GM18502 (cell line): ENCODE measurements at regions not wholly inside any gene's neighbourhood (a gene's known extent, or its start where the extent isn't known, plus 50 kb on each side); places are given as distances from the start of the nearest gene placed in this dataset.
"Not testable (repeated sequence)": the region's sequence is repeated elsewhere in the genome, so short reads cannot be mapped to it uniquely, and the experiment has no call there.

ENCODE experiments used
- ATAC-seq: cut with Tn5 transposase; IDR thresholded peaks from one replicate; pipeline ENCODE4 v1.9.1; 2021; ENCODE audit warnings: mild to moderate bottlenecking; ENCODE audit not compliant: unreplicated experiment, poor library complexity

GRCh38 chr7:43042302-43042701 is 70.1 kb upstream of the HECW1 start:
- no peak for ATAC-seq

DNA sequence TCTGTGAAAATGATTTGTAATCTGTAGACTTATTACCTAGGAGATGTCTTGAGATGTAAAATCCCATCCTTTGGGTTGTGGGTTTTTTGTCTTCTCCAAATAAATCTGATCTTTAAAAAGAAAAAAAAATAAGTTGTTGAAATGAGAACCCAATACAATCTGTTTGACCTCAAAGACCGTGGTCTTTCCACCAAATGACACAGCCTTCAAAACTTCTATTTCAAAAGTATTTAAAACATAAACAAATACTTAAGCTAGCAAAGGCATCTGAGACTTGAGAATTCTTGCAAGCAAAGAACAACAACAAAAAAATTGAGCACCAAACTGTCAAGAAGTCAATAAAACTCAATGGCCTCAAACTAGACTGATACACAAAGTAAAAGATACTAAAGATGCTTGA is 67.9 kb upstream of the HECW1 start:
- ATAC-seq: no peak

- ATAC-seq: no peak
Measured at GRCh38 chr7:43054052-43054722, 58.3 kb upstream of the HECW1 start.

DNA sequence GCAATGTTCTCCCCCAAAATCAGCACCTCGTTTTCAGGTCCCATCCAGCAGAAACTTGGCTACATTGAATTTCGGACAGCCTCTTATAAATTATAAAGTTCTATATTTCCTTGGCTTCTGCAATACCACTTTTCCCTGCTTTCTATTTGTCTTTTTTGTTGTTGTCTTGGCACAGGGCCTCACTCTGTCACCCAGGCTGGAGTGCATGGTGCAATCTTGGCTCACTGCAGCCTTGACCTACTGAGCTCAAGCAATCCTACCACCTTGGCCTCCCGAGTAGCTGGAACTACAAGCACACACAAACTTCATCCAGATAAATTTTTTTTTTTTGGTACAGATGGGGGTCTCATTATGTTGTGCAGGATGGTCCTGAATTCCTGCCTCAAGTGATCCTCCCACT is 55.3 kb upstream of the HECW1 start:
- ATAC-seq: no peak

DNA sequence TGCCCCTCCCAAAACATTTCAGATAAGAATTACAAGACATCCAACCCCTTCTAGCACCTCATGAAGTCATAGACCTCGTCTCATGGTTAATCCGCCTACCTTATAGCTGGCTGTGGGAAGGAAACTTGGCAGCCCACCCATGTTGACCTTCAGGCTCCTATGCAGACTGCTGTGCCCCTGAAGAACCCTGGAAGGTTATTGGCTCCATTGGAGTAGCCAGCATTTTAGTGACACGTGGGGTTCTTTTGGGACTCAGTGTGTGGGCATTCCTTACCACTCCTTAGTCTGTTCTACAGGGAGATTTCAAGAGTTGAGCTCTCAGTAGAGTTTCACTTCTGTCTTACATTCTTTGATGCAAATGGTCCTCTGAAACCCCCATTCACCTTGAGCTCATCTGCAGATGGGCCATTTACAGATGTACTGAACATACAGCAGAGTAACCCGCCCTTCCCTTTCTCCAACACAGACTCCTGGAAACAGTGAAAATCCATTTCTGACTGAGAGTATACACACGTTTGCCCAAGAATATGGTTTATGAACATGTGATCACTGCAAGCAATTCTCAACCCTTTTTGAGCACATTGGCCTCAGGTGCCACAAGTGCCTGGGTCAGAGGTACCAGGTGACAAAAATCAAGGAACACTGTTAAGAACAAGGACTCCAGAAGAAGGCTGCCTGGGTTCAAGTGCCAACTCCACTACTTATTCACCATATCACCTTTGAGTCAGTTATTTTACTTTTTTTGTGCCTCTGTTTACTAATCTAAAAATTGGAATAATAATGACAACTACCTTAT is 54.0 kb upstream of the HECW1 start:
- ATAC-seq: peak; percentile 68

DNA sequence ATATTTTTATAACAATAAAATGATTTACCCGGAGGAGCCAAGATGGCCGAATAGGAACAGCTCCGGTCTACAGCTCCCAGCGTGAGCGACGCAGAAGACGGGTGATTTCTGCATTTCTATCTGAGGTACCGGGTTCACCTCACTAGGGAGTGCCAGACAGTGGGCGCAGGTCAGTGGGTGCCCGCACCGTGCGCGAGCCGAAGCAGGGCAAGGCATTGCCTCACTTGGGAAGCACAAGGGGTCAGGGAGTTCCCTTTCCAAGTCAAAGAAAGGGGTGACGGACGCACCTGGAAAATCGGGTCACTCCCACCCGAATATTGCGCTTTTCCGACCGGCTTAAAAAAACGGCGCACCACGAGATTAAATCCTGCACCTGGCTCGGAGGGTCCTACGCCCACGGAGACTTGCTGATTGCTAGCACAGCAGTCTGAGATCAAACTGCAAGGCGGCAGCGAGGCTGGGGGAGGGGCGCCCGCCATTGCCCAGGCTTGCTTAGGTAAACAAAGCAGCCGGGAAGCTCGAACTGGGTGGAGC is 53.3 kb upstream of the HECW1 start:
- ATAC-seq: not testable (repeated sequence)
